Stomach smooth muscle (tissue), 2 donors: ENCODE measurements at regions not wholly inside any gene's neighbourhood (a gene's known extent, or its start where the extent isn't known, plus 50 kb on each side); places are given as distances from the start of the nearest gene placed in this dataset.
A peak's percentile ranks its signal among the peaks of the same experiment; 100 is the strongest.

Experiments
- H3K27ac ChIP-seq: one replicate; pipeline ENCODE4 v1.7.0; 2013; ENCODE audit warnings: mild to moderate bottlenecking, low read length, inconsistent platforms
- H3K27me3 ChIP-seq, 2 donors: one replicate each; pipeline ENCODE4 v1.7.0; 2013; ENCODE audit warnings: low read length in 2 of 2; ENCODE audit not compliant: insufficient read depth in 2 of 2, control insufficient read depth in 1 of 2
- H3K36me3 ChIP-seq, 2 donors: one replicate each; pipeline ENCODE4 v1.7.0; 2013; ENCODE audit warnings: low read length in 2 of 2; ENCODE audit not compliant: control insufficient read depth in 2 of 2, insufficient read depth in 2 of 2
- H3K4me1 ChIP-seq: one replicate; pipeline ENCODE4 v1.7.0; 2013; ENCODE audit warnings: low read length; ENCODE audit not compliant: control insufficient read depth, insufficient read depth
- H3K4me3 ChIP-seq, 2 donors: one replicate each; pipeline ENCODE4 v1.7.0; 2013; ENCODE audit warnings: low read length in 2 of 2
- H3K9ac ChIP-seq, 2 donors: one replicate each; pipeline ENCODE4 v1.7.0; 2013; ENCODE audit warnings: low read length in 2 of 2, mild to moderate bottlenecking in 1 of 2
- H3K9me3 ChIP-seq, 2 donors: one replicate each; pipeline ENCODE4 v1.7.0; 2013; ENCODE audit warnings: low read length in 2 of 2; ENCODE audit not compliant: control insufficient read depth in 2 of 2
- donor health status: healthy.
- donor health status: Pancreatic carcinoma.

DNA sequence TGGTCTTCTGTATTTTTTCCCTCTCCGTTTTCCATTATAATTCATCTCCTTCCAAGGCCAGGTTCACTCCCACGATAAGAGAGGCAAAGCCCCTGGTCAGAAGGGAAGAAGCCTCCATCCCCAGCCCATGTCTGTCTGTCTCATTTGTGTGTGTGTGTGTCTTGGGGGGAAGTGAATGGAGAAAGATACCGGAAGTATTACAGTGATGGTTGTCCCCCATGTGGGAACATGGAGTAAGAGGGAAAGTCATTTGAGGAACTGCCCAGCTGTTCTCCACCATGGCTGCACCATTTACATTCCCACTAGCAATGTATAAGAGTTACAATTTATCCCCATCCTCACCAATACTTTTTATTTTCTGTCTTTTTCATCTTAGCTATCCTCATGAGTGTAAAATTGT, 113.6 kb upstream of the ATP8B1 start:
- Histone ChIP-seq H3K27ac (no peak overlapping the region), H3K36me3 (no peaks in the 10 kb centered on the region), H3K4me1 (peaks cover 6% of the 10 kb centered on the region), H3K27me3 (no peaks in the 10 kb centered on the region), H3K9ac (no peak overlapping the region), H3K9me3 (no peaks in the 10 kb centered on the region), H3K4me3 (no peak overlapping the region)

DNA sequence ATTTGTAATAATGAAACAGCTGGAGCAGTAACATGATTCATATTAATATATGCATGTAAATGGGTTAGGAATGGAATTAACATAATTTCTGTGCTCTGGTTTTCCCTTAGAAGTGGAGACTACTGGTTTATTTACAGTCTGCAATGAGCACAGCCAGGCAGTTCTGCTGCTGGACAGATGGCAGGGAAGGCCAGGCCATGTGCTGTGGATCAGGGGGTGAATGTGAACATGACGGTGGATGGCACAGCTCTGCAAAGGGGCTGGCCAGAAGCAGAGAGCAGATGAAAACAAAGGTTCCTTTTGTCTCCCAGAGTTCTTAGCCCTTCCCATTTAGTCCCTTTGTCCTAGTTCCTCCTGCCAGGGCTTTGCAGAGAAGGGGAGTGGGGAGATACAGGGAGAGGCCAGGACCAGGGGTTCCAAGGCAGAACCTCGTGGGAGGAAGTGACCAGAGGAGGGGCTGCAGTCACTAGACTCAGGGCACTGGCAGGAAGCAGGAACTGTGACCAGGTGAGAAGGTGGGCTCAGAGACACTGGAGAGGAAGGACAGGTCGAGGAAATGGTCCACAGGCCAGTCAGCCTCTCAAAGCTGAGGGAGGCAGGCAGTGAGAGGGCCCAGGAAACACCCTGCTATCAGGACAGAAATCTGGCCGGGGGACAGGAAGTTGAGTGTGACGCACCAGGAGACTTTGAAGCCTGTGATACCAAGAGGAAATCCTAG, 112.9 kb upstream of the ATP8B1 start:
- Histone ChIP-seq H3K36me3 (no peaks in the 10 kb centered on the region), H3K27ac (peak overlapping the region; percentile 11), H3K27me3 (no peaks in the 10 kb centered on the region), H3K4me3 (no peak overlapping the region), H3K4me1 (peaks cover 6% of the 10 kb centered on the region), H3K9me3 (no peaks in the 10 kb centered on the region), H3K9ac (no peak overlapping the region)

- no peak overlapping the region for H3K27ac ChIP-seq
- no peaks in the 10 kb centered on the region for H3K9me3 ChIP-seq
- H3K27me3 ChIP-seq = no peaks in the 10 kb centered on the region
- H3K4me3 ChIP-seq = no peak overlapping the region
- peaks cover 6% of the 10 kb centered on the region for H3K4me1 ChIP-seq
- no peak overlapping the region for H3K9ac ChIP-seq
- H3K36me3 ChIP-seq = no peaks in the 10 kb centered on the region
Observed at GRCh38 chr18:57915248-57915647, 112.1 kb upstream of the ATP8B1 start.

DNA sequence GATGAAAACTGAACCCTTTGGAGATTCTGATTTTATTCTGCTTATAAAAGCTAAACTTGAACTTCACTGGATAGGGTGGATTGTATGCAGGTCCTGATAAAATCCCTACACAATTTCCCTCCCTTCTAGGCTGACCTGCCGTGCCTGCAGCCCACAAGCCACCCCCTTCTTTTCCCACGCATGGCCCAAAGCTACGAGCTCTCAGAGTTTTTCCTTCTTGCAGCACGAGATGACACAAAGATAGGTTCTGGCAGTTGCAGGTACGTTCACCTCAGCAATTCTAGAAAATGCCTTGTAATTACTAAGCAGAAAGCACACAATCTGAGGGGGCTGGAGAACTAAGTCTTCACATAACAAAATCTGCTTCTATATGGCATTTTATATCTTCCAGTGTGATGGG, 110.6 kb upstream of the ATP8B1 start:
- Histone ChIP-seq H3K9me3 (no peaks in the 10 kb centered on the region), H3K4me3 (no peak overlapping the region), H3K36me3 (no peaks in the 10 kb centered on the region), H3K9ac (no peak overlapping the region), H3K27ac (no peak overlapping the region), H3K4me1 (peaks cover 9% of the 10 kb centered on the region), H3K27me3 (no peaks in the 10 kb centered on the region)

DNA sequence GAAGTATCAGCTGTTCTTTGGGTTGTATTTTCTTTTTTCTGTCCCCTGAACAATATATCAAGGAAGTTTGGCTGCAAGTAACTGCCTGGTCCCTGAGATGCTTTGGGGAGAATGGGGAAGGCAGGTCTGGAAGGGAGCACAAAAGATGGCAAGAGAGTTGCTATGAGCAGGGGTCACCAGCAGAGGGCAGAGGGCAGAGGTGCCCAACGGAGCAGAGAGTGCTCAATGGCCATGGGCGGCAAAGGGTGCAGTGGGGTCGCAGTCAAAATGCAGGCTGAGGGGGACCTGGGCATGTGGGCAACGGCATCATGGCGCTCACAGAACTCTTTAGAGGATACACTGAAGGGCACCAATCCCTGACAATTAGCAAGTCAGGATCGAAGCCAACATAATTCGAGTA, 107.7 kb upstream of the ATP8B1 start:
- Histone ChIP-seq H3K36me3 (no peaks in the 10 kb centered on the region), H3K27me3 (no peaks in the 10 kb centered on the region), H3K4me3 (no peak overlapping the region), H3K9me3 (no peaks in the 10 kb centered on the region), H3K27ac (no peak overlapping the region), H3K9ac (no peak overlapping the region), H3K4me1 (peaks cover 4% of the 10 kb centered on the region)

DNA sequence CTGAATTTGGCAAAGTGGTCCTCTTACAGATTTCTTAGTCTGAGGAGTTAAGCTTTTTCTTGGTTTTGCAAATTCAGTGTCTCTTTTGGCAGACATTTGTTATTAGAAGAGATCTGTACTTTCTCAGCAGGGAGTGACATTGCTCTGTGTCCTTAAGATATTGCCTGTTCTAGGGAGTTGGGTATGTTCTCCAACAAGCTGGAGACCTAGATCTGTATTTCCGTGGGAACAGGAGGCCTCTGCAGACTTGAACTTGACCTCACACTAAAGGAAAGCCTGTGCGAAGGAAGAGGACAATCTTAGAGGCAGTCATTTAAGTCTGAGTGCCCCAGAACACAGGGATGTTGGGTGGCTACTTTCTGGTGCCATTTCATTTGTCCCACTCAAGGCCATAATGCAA, 107.0 kb upstream of the ATP8B1 start:
- Histone ChIP-seq H3K4me3 (no peak overlapping the region), H3K27ac (no peak overlapping the region), H3K9ac (no peak overlapping the region), H3K27me3 (no peaks in the 10 kb centered on the region), H3K4me1 (peaks cover 3% of the 10 kb centered on the region), H3K9me3 (no peaks in the 10 kb centered on the region), H3K36me3 (no peaks in the 10 kb centered on the region)

GRCh38 chr18:57909620-57910019, 106.5 kb upstream of the ATP8B1 start:
- Histone ChIP-seq H3K36me3 (no peaks in the 10 kb centered on the region), H3K4me3 (no peak overlapping the region), H3K27me3 (no peaks in the 10 kb centered on the region), H3K9me3 (no peaks in the 10 kb centered on the region), H3K4me1 (peaks cover 3% of the 10 kb centered on the region), H3K27ac (no peak overlapping the region), H3K9ac (no peak overlapping the region)

DNA sequence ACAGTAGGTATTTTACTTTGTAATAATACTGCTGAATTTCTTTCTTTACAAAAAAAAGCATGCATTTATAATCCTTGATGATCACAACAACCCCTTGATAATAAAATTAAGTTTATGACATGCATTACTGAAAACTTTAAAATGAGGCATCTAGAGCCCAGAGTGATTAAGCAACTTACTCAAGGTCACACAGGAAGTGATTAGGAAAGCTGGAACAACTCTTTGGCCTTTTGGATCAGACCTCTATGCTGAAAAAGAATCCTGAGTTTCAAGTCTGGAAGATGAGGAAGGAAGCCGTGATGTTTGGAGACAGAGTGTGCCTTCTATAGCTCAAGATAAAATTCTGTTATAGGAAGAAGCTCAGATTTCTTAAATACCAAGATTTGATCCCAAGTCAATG, 105.0 kb upstream of the ATP8B1 start:
- H3K27ac ChIP-seq = no peak overlapping the region
- H3K27me3 ChIP-seq = no peaks in the 10 kb centered on the region
- no peak overlapping the region for H3K4me3 ChIP-seq
- H3K9me3 ChIP-seq = no peaks in the 10 kb centered on the region
- H3K9ac ChIP-seq = no peak overlapping the region
- H3K4me1 ChIP-seq = peaks cover 3% of the 10 kb centered on the region
- H3K36me3 ChIP-seq = no peaks in the 10 kb centered on the region

- no peaks in the 10 kb centered on the region for H3K9me3 ChIP-seq
- H3K4me3 ChIP-seq = no peak overlapping the region
- no peaks in the 10 kb centered on the region for H3K36me3 ChIP-seq
- no peak overlapping the region for H3K27ac ChIP-seq
- no peak overlapping the region for H3K9ac ChIP-seq
- H3K4me1 ChIP-seq = peaks cover 3% of the 10 kb centered on the region
- no peaks in the 10 kb centered on the region for H3K27me3 ChIP-seq
Observed at GRCh38 chr18:57907550-57907949, 104.4 kb upstream of the ATP8B1 start.

GRCh38 chr18:57906852-57907251, 103.7 kb upstream of the ATP8B1 start:
- H3K27ac ChIP-seq = no peak overlapping the region

GRCh38 chr18:57904535-57904934, 101.4 kb upstream of the ATP8B1 start:
- Histone ChIP-seq H3K36me3 (no peaks in the 10 kb centered on the region), H3K9ac (no peak overlapping the region), H3K27me3 (no peaks in the 10 kb centered on the region), H3K4me1 (no peaks in the 10 kb centered on the region), H3K27ac (no peak overlapping the region), H3K4me3 (no peak overlapping the region), H3K9me3 (no peaks in the 10 kb centered on the region)

More at GRCh38 chr18:57906852-57907251, 103.7 kb upstream of the ATP8B1 start:
- Histone ChIP-seq H3K9me3 (no peaks in the 10 kb centered on the region), H3K27me3 (no peaks in the 10 kb centered on the region), H3K4me1 (peaks cover 3% of the 10 kb centered on the region), H3K4me3 (no peak overlapping the region), H3K36me3 (no peaks in the 10 kb centered on the region), H3K9ac (no peak overlapping the region)
